HL-60 (cell line): ENCODE measurements at regions not wholly inside any gene's neighbourhood (a gene's known extent, or its start where the extent isn't known, plus 50 kb on each side); places are given as distances from the start of the nearest gene placed in this dataset.

ENCODE experiments used
- DNase-seq, 2 experiments: peaks; one replicate each; pipeline ENCODE4 v3.0.0-alpha.2; 2010 to 2020; ENCODE audit warnings: low read depth in 1 of 2, low spot score in 1 of 2
- H3K27ac ChIP-seq: fragments of 250-450 bp; sonication (Bioruptor Pico); replicated peaks from 2 replicates; pipeline ENCODE4 v1.5.1; 2020; ENCODE audit warnings: mild to moderate bottlenecking, moderate library complexity
- H3K27me3 ChIP-seq: fragments of 250-450 bp; sonication (Bioruptor Pico); 2 replicates; pipeline ENCODE4 v1.5.1; 2021; ENCODE audit warnings: mild to moderate bottlenecking, moderate library complexity; ENCODE audit not compliant: insufficient read depth, poor library complexity, severe bottlenecking
- H3K4me3 ChIP-seq: replicated peaks from 2 replicates; pipeline ENCODE4 v1.5.1; 2011; ENCODE audit warnings: mild to moderate bottlenecking, control low read depth, low read length; ENCODE audit not compliant: insufficient read depth
- GABPA ChIP-seq: IDR thresholded peaks from 2 replicates; pipeline ENCODE4 v1.6.1; 2012; ENCODE audit warnings: low read depth
- POLR2AphosphoS5 ChIP-seq: IDR thresholded peaks from 2 replicates; pipeline ENCODE4 v1.6.1; 2012; ENCODE audit warnings: low read depth
- SPI1 ChIP-seq: IDR thresholded peaks from 2 replicates; pipeline ENCODE4 v1.6.1; 2012; ENCODE audit warnings: low read depth, mild to moderate bottlenecking, borderline replicate concordance
- TF ChIP-seq, protein P1 (sequence below): IDR thresholded peaks from one replicate; pipeline ENCODE4 v1.5.1; 2011; ENCODE audit warnings: low read length, control low read depth, inconsistent platforms; ENCODE audit not compliant: insufficient read depth
- TF ChIP-seq, protein P2 (sequence below): IDR thresholded peaks from 2 replicates; pipeline ENCODE4 v1.6.1; 2012; ENCODE audit warnings: low read depth; ENCODE audit not compliant: insufficient replicate concordance

DNA sequence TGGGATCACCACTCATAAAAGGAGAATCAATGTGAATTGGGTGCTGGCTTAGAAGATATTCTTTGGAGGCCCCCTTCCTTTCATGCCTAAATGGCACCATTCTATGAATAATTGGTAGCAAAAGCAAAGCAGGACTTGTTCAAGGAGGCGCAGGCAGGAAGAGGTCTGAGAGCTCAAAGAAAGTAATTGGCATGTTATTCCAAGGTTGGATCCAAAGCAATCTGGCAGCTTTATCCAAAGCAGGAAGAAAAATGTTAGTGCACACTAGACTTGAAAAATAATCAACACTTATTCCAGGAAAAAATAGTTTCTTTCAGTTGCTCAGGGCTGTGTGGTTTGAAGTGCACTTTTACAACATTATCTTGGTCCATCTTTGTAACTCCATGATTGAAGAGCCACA, 326.4 kb downstream of the NUAK1 start:
- TF ChIP-seq, protein P1, sequence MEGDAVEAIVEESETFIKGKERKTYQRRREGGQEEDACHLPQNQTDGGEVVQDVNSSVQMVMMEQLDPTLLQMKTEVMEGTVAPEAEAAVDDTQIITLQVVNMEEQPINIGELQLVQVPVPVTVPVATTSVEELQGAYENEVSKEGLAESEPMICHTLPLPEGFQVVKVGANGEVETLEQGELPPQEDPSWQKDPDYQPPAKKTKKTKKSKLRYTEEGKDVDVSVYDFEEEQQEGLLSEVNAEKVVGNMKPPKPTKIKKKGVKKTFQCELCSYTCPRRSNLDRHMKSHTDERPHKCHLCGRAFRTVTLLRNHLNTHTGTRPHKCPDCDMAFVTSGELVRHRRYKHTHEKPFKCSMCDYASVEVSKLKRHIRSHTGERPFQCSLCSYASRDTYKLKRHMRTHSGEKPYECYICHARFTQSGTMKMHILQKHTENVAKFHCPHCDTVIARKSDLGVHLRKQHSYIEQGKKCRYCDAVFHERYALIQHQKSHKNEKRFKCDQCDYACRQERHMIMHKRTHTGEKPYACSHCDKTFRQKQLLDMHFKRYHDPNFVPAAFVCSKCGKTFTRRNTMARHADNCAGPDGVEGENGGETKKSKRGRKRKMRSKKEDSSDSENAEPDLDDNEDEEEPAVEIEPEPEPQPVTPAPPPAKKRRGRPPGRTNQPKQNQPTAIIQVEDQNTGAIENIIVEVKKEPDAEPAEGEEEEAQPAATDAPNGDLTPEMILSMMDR: no peak
- TF ChIP-seq, protein P2, sequence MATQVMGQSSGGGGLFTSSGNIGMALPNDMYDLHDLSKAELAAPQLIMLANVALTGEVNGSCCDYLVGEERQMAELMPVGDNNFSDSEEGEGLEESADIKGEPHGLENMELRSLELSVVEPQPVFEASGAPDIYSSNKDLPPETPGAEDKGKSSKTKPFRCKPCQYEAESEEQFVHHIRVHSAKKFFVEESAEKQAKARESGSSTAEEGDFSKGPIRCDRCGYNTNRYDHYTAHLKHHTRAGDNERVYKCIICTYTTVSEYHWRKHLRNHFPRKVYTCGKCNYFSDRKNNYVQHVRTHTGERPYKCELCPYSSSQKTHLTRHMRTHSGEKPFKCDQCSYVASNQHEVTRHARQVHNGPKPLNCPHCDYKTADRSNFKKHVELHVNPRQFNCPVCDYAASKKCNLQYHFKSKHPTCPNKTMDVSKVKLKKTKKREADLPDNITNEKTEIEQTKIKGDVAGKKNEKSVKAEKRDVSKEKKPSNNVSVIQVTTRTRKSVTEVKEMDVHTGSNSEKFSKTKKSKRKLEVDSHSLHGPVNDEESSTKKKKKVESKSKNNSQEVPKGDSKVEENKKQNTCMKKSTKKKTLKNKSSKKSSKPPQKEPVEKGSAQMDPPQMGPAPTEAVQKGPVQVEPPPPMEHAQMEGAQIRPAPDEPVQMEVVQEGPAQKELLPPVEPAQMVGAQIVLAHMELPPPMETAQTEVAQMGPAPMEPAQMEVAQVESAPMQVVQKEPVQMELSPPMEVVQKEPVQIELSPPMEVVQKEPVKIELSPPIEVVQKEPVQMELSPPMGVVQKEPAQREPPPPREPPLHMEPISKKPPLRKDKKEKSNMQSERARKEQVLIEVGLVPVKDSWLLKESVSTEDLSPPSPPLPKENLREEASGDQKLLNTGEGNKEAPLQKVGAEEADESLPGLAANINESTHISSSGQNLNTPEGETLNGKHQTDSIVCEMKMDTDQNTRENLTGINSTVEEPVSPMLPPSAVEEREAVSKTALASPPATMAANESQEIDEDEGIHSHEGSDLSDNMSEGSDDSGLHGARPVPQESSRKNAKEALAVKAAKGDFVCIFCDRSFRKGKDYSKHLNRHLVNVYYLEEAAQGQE: no peak
- TF ChIP-seq POLR2AphosphoS5: no peak
- no peak for TF ChIP-seq GABPA
- no peak for TF ChIP-seq SPI1
- no peak for DNase-seq
- Histone ChIP-seq H3K27ac (no peak overlapping the region), H3K27me3 (peaks cover 2% of the 10 kb centered on the region), H3K4me3 (no peak overlapping the region)

DNA sequence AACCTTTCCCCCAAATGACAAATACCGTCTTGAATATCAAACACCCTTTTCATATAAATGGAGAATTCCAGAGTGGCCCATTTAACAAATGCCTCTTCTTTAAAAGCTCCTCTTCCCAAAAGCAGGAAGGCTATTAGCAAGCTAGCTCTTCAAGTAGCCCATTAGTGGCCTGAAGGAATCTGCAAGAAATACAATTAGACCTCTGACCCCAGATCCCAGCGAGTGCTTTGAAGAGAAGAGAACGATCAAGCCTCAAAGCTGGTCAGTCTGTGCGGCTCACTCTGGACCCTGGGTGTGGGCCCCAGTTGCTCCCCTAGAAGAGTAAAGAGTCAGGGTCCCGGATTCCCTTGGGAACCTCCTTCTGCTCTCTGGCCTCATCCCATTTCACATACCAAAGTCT, 325.6 kb downstream of the NUAK1 start:
- Histone ChIP-seq H3K27me3 (peaks cover 2% of the 10 kb centered on the region), H3K4me3 (no peak overlapping the region), H3K27ac (no peak overlapping the region)
- TF ChIP-seq POLR2AphosphoS5: no peak
- TF ChIP-seq, protein P2: no peak
- no peak for TF ChIP-seq SPI1
- TF ChIP-seq GABPA: no peak
- TF ChIP-seq, protein P1: no peak
- no peak for DNase-seq

DNA sequence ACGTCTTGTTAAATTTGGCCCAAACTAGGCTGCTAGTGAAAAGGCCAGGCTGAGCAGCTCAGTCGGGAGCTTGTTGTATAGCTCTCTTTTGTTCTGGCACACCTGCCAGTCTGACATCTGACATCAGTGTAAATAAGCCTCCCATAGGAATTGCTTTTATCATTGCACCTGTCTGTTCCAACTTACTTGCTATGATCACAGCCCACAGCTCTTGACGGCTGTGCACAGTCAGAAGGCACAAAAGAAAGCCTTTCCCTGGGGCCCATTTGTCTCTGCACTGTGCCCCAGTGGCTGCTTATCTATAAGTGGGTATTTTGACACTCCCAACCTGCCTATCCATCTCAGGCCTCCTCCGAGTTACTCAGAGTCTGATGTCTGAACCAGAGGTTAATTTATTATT, 324.5 kb downstream of the NUAK1 start:
- TF ChIP-seq GABPA (no peak), SPI1 (no peak)
- H3K4me3 ChIP-seq: no peak overlapping the region
- no peak for DNase-seq
- no peak overlapping the region for H3K27ac ChIP-seq
- H3K27me3 ChIP-seq: peaks cover 2% of the 10 kb centered on the region

DNA sequence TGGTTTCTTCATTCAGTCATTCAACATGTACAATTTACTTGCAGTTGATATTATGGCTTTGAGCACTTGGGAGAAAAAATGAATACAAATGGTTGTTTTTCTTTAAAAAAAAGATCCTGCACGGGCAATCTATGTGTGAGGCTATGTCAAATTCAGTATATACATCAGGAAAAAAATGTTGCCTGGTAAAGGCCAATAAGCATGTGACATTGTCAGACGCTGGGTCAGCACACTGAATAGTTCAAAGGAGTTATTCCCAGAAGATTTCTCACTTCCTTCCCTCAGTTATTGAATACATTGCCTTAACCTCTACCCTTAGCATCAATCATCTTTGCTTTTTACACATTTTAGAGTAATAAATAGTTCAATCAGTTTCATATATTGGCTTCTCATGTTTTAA, 319.2 kb downstream of the NUAK1 start:
- Histone ChIP-seq H3K27me3 (peaks cover 2% of the 10 kb centered on the region), H3K4me3 (no peak overlapping the region), H3K27ac (no peak overlapping the region)
- DNase-seq: no peak
- no peak for TF ChIP-seq POLR2AphosphoS5
- TF ChIP-seq, protein P1: no peak
